ENCODE measurements at regions not wholly inside any gene's neighbourhood (a gene's known extent, or its start where the extent isn't known, plus 50 kb on each side); places are given as distances from the start of the nearest gene placed in this dataset.

DNA sequence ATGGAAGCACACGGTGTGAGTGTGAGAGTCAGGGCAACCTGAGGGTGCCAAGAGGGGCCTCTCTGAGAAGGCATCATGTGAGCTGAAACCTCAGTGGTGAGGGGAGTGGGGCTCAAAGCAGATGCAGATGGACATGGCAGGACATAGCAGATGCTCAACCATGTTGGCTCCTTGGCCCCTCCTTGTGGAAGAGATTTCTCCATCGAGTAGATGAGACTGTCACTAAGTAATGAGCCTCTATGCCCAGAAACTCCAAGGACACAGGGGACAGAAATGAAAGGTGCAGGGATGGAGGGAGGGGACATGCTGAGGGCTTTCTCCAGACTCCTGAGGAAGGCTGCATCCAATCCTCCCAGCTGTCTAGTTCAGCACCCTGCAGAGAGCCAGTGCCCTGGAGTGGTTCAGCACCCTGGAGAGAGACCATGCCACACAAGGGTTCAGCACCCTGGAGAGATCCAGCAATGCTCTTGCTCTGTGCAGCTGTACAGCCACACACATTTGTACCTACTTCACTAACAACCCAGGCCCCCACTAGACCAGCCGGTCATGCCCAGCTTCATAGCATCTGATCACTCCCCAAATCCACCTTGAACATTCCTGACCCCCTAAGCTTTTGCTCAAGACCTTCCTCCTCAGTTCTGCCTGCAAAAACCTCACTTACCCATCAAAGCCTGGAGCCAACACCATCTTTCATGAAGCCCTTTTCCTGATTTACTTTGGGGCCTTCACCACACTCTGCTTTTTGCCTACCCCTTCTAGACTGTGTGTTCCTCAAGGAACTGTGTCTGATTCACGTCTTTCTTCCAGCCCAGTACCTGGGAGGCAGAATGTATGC lies 252.0 kb downstream of the CTTN start (continued):
- TF ChIP-seq CBX5 (CRISPR knock-in tag; IDR thresholded peaks at IDR 0.05; ENCODE audit: borderline replicate concordance) (peak; percentile 98), NFKB2 (CRISPR knock-in tag; IDR thresholded peaks at IDR 0.05; ENCODE audit: borderline replicate concordance) (peak; percentile 100), ZNF260 (CRISPR knock-in tag; IDR thresholded peaks at IDR 0.05; ENCODE audit: borderline replicate concordance, low read depth) (no peak), ZNF446 (CRISPR knock-in tag; IDR thresholded peaks at IDR 0.05) (peak; percentile 100), TFDP1 (CRISPR knock-in tag; IDR thresholded peaks at IDR 0.05; ENCODE audit: borderline replicate concordance) (peak; percentile 82), TBX3 (IDR thresholded peaks at IDR 0.05; ENCODE audit: borderline replicate concordance) (no peak), ZNF367 (CRISPR knock-in tag; IDR thresholded peaks at IDR 0.05; ENCODE audit: borderline replicate concordance) (peak; percentile 99; the same call in 1 of the 2 replicates), ZNF577 (CRISPR knock-in tag; IDR thresholded peaks at IDR 0.05; ENCODE audit: borderline replicate concordance, low read depth) (peak; percentile 99), TEAD3 (CRISPR knock-in tag; optimal IDR thresholded peaks at IDR 0.05; ENCODE audit: borderline replicate concordance) (peak; percentile 91), ZNF460 (CRISPR knock-in tag; IDR thresholded peaks at IDR 0.05; ENCODE audit: borderline replicate concordance) (no peak), ZMYM2 (CRISPR knock-in tag; IDR thresholded peaks at IDR 0.05) (no peak), ZNF737 (CRISPR knock-in tag; IDR thresholded peaks at IDR 0.05; ENCODE audit: borderline replicate concordance) (peak; percentile 99), ZNF562 (CRISPR knock-in tag; IDR thresholded peaks at IDR 0.05; ENCODE audit: borderline replicate concordance) (0 out of 2 replicates have a peak, but pooled peaks have one; percentile 46), STAT6 (CRISPR knock-in tag; IDR thresholded peaks at IDR 0.05; ENCODE audit: borderline replicate concordance) (no peak), CBX1 (IDR thresholded peaks at IDR 0.05; ENCODE audit: low read depth) (no peak), HDAC6 (IDR thresholded peaks at IDR 0.05; ENCODE audit: low read depth, low read length) (no peak), RBM22 (optimal IDR thresholded peaks at IDR 0.05; ENCODE audit: low read length) (no peak), GTF2F1 (IDR thresholded peaks at IDR 0.05; ENCODE audit: low read length) (no peak), CENPT (CRISPR knock-in tag; IDR thresholded peaks at IDR 0.05; ENCODE audit: low read depth) (peak; percentile 96), ZNF782 (CRISPR knock-in tag; IDR thresholded peaks at IDR 0.05; ENCODE audit: borderline replicate concordance) (peak; percentile 98)
- TF ChIP-seq, protein P1, sequence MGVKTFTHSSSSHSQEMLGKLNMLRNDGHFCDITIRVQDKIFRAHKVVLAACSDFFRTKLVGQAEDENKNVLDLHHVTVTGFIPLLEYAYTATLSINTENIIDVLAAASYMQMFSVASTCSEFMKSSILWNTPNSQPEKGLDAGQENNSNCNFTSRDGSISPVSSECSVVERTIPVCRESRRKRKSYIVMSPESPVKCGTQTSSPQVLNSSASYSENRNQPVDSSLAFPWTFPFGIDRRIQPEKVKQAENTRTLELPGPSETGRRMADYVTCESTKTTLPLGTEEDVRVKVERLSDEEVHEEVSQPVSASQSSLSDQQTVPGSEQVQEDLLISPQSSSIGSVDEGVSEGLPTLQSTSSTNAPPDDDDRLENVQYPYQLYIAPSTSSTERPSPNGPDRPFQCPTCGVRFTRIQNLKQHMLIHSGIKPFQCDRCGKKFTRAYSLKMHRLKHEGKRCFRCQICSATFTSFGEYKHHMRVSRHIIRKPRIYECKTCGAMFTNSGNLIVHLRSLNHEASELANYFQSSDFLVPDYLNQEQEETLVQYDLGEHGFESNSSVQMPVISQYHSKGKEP (CRISPR knock-in tag; IDR thresholded peaks at IDR 0.05) = peak; percentile 100
- TF ChIP-seq, protein P2, sequence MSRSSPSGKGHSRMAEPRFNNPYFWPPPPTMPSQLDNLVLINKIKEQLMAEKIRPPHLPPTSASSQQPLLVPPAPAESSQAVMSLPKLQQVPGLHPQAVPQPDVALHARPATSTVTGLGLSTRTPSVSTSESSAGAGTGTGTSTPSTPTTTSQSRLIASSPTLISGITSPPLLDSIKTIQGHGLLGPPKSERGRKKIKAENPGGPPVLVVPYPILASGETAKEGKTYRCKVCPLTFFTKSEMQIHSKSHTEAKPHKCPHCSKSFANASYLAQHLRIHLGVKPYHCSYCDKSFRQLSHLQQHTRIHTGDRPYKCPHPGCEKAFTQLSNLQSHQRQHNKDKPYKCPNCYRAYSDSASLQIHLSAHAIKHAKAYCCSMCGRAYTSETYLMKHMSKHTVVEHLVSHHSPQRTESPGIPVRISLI (CRISPR knock-in tag; IDR thresholded peaks at IDR 0.05; ENCODE audit: borderline replicate concordance) = peak; percentile 76; the same call in 1 of the 2 replicates
